Naive B cell (primary cell): ENCODE measurements at regions not wholly inside any gene's neighbourhood (a gene's known extent, or its start where the extent isn't known, plus 50 kb on each side); places are given as distances from the start of the nearest gene placed in this dataset.

ENCODE experiments used
- ATAC-seq, 2 donors: fragments of 150-1000 bp; cut with Tn5 transposase; 2 replicates each; pipeline ENCODE4 v1.10.0; 2021; ENCODE audit warnings: low read depth in 2 of 2, mild to moderate bottlenecking in 2 of 2, moderate library complexity in 2 of 2
- DNase-seq: peaks from one replicate; pipeline ENCODE4 v3.0.0; 2022
- H3K27ac Mint-ChIP-seq, 6 donors: one replicate each; pipeline ENCODE4 v1.8.0; 2020 to 2022; ENCODE audit warnings: mild to moderate bottlenecking in 6 of 6, mixed read lengths in 6 of 6, moderate library complexity in 5 of 6, inconsistent platforms in 2 of 6
- H3K27me3 Mint-ChIP-seq, 3 donors: one replicate each; pipeline ENCODE4 v1.8.0; 2021 to 2022; ENCODE audit warnings: mixed read lengths in 3 of 3, mild to moderate bottlenecking in 1 of 3
- H3K36me3 Mint-ChIP-seq, 2 donors: one replicate each; pipeline ENCODE4 v1.8.0; 2020 to 2022; ENCODE audit warnings: mixed read lengths in 2 of 2, inconsistent platforms in 1 of 2, mild to moderate bottlenecking in 1 of 2
- H3K4me1 Mint-ChIP-seq, 3 donors: one replicate each; pipeline ENCODE4 v1.8.0; 2020 to 2022; ENCODE audit warnings: mixed read lengths in 3 of 3, inconsistent platforms in 1 of 3, mild to moderate bottlenecking in 1 of 3, moderate library complexity in 1 of 3
- H3K4me3 Mint-ChIP-seq, 8 donors: one replicate each; pipeline ENCODE4 v1.8.0; 2020 to 2022; ENCODE audit warnings: mild to moderate bottlenecking in 8 of 8, mixed read lengths in 8 of 8, moderate library complexity in 8 of 8, inconsistent platforms in 2 of 8
- H3K9me3 Mint-ChIP-seq, 7 donors: one replicate each; pipeline ENCODE4 v1.8.0; 2020 to 2022; ENCODE audit warnings: mixed read lengths in 7 of 7, mild to moderate bottlenecking in 5 of 7, inconsistent platforms in 2 of 7, moderate library complexity in 1 of 7

- Mint-ChIP-seq H3K4me3 (no peak overlapping the region), H3K27ac (no peak overlapping the region), H3K9me3 (peaks cover 0 to 7% (median 3%) of the 10 kb centered on the region in 7 donors), H3K4me1 (no peaks in the 10 kb centered on the region), H3K36me3 (no peaks in the 10 kb centered on the region), H3K27me3 (peaks cover 0 to 6% (median 0%) of the 10 kb centered on the region in 3 donors)
- DNase-seq (no peak), ATAC-seq (no peak)
These were observed 244.2 kb downstream of the CBLL2 start for GRCh38 chrX:22516893-22517292.

GRCh38 chrX:22520128-22520828 is 247.6 kb downstream of the CBLL2 start:
- H3K4me3 Mint-ChIP-seq, result no peak overlapping the region
- peaks cover 0 to 2% (median 0%) of the 10 kb centered on the region in 3 donors for H3K4me1 Mint-ChIP-seq
- peaks cover 0 to 6% (median 0%) of the 10 kb centered on the region in 3 donors for H3K27me3 Mint-ChIP-seq
- no peak for ATAC-seq
- H3K27ac Mint-ChIP-seq, result no peak overlapping the region
- H3K9me3 Mint-ChIP-seq, result peaks cover 0 to 11% (median 8%) of the 10 kb centered on the region in 7 donors
- no peaks in the 10 kb centered on the region for H3K36me3 Mint-ChIP-seq
- no peak for DNase-seq

- Mint-ChIP-seq H3K36me3 (no peaks in the 10 kb centered on the region), H3K27ac (peak overlapping the region in 3 of 6 donors; percentile 6 to 68 (median 17)), H3K27me3 (no peaks in the 10 kb centered on the region), H3K4me3 (peak overlapping the region in 4 of 8 donors; percentile 15 to 46 (median 24)), H3K4me1 (peaks cover 8 to 11% (median 9%) of the 10 kb centered on the region in 3 donors), H3K9me3 (peaks cover 2 to 14% (median 12%) of the 10 kb centered on the region in 7 donors)
- DNase-seq (peak; percentile 56), ATAC-seq (peak; percentile 98 to 100)
These were observed 253.6 kb downstream of the CBLL2 start for GRCh38 chrX:22526339-22526738.

- Mint-ChIP-seq H3K4me1 (peaks cover 8 to 11% (median 9%) of the 10 kb centered on the region in 3 donors), H3K4me3 (no peak overlapping the region), H3K9me3 (peaks cover 2 to 18% (median 13%) of the 10 kb centered on the region in 7 donors), H3K27me3 (no peaks in the 10 kb centered on the region), H3K27ac (no peak overlapping the region), H3K36me3 (no peaks in the 10 kb centered on the region)
- no peak for ATAC-seq
- no peak for DNase-seq
These were observed 254.6 kb downstream of the CBLL2 start for GRCh38 chrX:22527302-22527701.

GRCh38 chrX:22533898-22534297 is 261.2 kb downstream of the CBLL2 start:
- H3K4me1 Mint-ChIP-seq, result peaks cover 0 to 4% (median 0%) of the 10 kb centered on the region in 3 donors
- ATAC-seq, result peak; percentile 61 to 75
- DNase-seq, result peak; percentile 12
- H3K27ac Mint-ChIP-seq, result no peak overlapping the region
- peaks cover 0 to 8% (median 0%) of the 10 kb centered on the region in 3 donors for H3K27me3 Mint-ChIP-seq
- peaks cover 0 to 10% (median 2%) of the 10 kb centered on the region in 7 donors for H3K9me3 Mint-ChIP-seq
- no peak overlapping the region for H3K4me3 Mint-ChIP-seq
- H3K36me3 Mint-ChIP-seq, result no peaks in the 10 kb centered on the region

- Mint-ChIP-seq H3K27me3 (peaks cover 0 to 14% (median 0%) of the 10 kb centered on the region in 3 donors), H3K9me3 (peaks cover 0 to 8% (median 2%) of the 10 kb centered on the region in 7 donors), H3K36me3 (no peaks in the 10 kb centered on the region), H3K4me1 (peaks cover 0 to 4% (median 0%) of the 10 kb centered on the region in 3 donors), H3K27ac (no peak overlapping the region), H3K4me3 (no peak overlapping the region)
- no peak for DNase-seq
- ATAC-seq, result no peak
These were observed 261.9 kb downstream of the CBLL2 start for GRCh38 chrX:22534643-22535042.

- Mint-ChIP-seq H3K36me3 (no peaks in the 10 kb centered on the region), H3K4me1 (peaks cover 0 to 4% (median 0%) of the 10 kb centered on the region in 3 donors), H3K9me3 (peaks cover 0 to 6% (median under 1%) of the 10 kb centered on the region in 7 donors), H3K4me3 (no peak overlapping the region), H3K27ac (peak overlapping the region in 1 of 6 donors; percentile 76), H3K27me3 (peaks cover 0 to 16% (median under 1%) of the 10 kb centered on the region in 3 donors)
- ATAC-seq (no peak), DNase-seq (no peak)
These were observed 264.1 kb downstream of the CBLL2 start for GRCh38 chrX:22536746-22537304.

GRCh38 chrX:22538580-22538979 is 265.9 kb downstream of the CBLL2 start:
- Mint-ChIP-seq H3K9me3 (peaks cover 0 to 8% (median 3%) of the 10 kb centered on the region in 7 donors), H3K27me3 (peaks cover 0 to 28% (median 4%) of the 10 kb centered on the region in 3 donors), H3K4me1 (peaks cover 0 to 4% (median 0%) of the 10 kb centered on the region in 3 donors), H3K4me3 (no peak overlapping the region), H3K27ac (peak overlapping the region in 1 of 6 donors; percentile 1), H3K36me3 (no peaks in the 10 kb centered on the region)
- ATAC-seq, result no peak
- no peak for DNase-seq

- peaks cover 0 to 28% (median 4%) of the 10 kb centered on the region in 3 donors for H3K27me3 Mint-ChIP-seq
- no peak overlapping the region for H3K4me3 Mint-ChIP-seq
- H3K27ac Mint-ChIP-seq, result no peak overlapping the region
- DNase-seq (no peak), ATAC-seq (no peak)
- no peaks in the 10 kb centered on the region for H3K4me1 Mint-ChIP-seq
- peaks cover 0 to 9% (median 3%) of the 10 kb centered on the region in 7 donors for H3K9me3 Mint-ChIP-seq
- H3K36me3 Mint-ChIP-seq, result no peaks in the 10 kb centered on the region
These were observed 269.2 kb downstream of the CBLL2 start for GRCh38 chrX:22541926-22542325.

GRCh38 chrX:22542641-22543040 is 269.9 kb downstream of the CBLL2 start:
- peaks cover 0 to 9% (median 3%) of the 10 kb centered on the region in 7 donors for H3K9me3 Mint-ChIP-seq
- peaks cover 0 to 28% (median 4%) of the 10 kb centered on the region in 3 donors for H3K27me3 Mint-ChIP-seq
- no peak overlapping the region for H3K27ac Mint-ChIP-seq
- DNase-seq (no peak), ATAC-seq (no peak)
- H3K36me3 Mint-ChIP-seq, result no peaks in the 10 kb centered on the region
- H3K4me1 Mint-ChIP-seq, result no peaks in the 10 kb centered on the region
- H3K4me3 Mint-ChIP-seq, result no peak overlapping the region

- H3K9me3 Mint-ChIP-seq, result peaks cover 0 to 9% (median 4%) of the 10 kb centered on the region in 7 donors
- no peak overlapping the region for H3K4me3 Mint-ChIP-seq
- DNase-seq (no peak), ATAC-seq (no peak)
- no peak overlapping the region for H3K27ac Mint-ChIP-seq
- no peaks in the 10 kb centered on the region for H3K4me1 Mint-ChIP-seq
- no peaks in the 10 kb centered on the region for H3K36me3 Mint-ChIP-seq
- peaks cover 0 to 4% (median 0%) of the 10 kb centered on the region in 3 donors for H3K27me3 Mint-ChIP-seq
These were observed 286.8 kb downstream of the CBLL2 start for GRCh38 chrX:22559506-22559905.

- H3K27me3 Mint-ChIP-seq, result no peaks in the 10 kb centered on the region
- H3K9me3 Mint-ChIP-seq, result peaks cover 0 to 6% (median 0%) of the 10 kb centered on the region in 7 donors
- no peak for DNase-seq
- peaks cover 0 to 2% (median 0%) of the 10 kb centered on the region in 3 donors for H3K4me1 Mint-ChIP-seq
- no peak overlapping the region for H3K4me3 Mint-ChIP-seq
- no peaks in the 10 kb centered on the region for H3K36me3 Mint-ChIP-seq
- peak overlapping the region in 1 of 6 donors; percentile 12 for H3K27ac Mint-ChIP-seq
- ATAC-seq, result no peak
These were observed 302.6 kb downstream of the CBLL2 start for GRCh38 chrX:22575161-22575845.

GRCh38 chrX:22577181-22577580 is 304.5 kb downstream of the CBLL2 start:
- ATAC-seq, result no peak
- Mint-ChIP-seq H3K4me1 (peaks cover 0 to 2% (median 0%) of the 10 kb centered on the region in 3 donors), H3K9me3 (peaks cover 0 to 6% (median 3%) of the 10 kb centered on the region in 7 donors), H3K27me3 (no peaks in the 10 kb centered on the region), H3K4me3 (no peak overlapping the region), H3K27ac (no peak overlapping the region), H3K36me3 (no peaks in the 10 kb centered on the region)
- no peak for DNase-seq
